ENCODE measurements at regions not wholly inside any gene's neighbourhood (a gene's known extent, or its start where the extent isn't known, plus 50 kb on each side); places are given as distances from the start of the nearest gene placed in this dataset.

DNA sequence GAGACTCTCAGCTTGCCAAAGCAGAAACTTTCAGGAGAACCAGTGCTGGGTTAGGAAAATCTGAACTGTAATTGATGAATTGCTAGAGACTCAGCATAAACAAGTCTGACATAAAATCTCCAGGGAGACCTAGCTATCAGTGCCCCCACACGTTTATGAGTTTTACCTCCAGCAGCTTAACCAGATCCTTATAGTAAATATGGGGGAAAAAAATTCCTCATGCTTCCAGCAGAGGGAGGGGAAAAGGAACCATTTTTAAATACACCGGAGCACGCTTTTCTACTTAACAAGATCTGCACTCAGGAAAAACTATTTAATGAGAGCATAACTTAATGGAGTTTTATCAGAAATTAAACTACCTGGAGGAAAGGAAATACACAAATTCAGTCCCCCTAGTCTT lies 1040.7 kb upstream of the INTU start:
- in situ Hi-C loops (cut with HindIII; ENCODE audit: low pct_unique_long_range_greater_than_20kb, low sequenced_read_pairs) = no loop called here
- peak in 1 of 2 experiments; percentile 27 for DNase-seq (ENCODE audit: low read depth in 1 of 2, low spot score in 1 of 2)
- no peak for TF ChIP-seq JUND (IDR thresholded peaks at IDR 0.05; ENCODE audit: low read depth)

GRCh38 chr4:126593626-126594025 lies 1039.1 kb upstream of the INTU start:
- DNase-seq (ENCODE audit: low read depth in 1 of 2, low spot score in 1 of 2) = no peak
- no peak for TF ChIP-seq JUND (IDR thresholded peaks at IDR 0.05; ENCODE audit: low read depth)
- in situ Hi-C loops (cut with HindIII; ENCODE audit: low pct_unique_long_range_greater_than_20kb, low sequenced_read_pairs) = no loop called here

DNA sequence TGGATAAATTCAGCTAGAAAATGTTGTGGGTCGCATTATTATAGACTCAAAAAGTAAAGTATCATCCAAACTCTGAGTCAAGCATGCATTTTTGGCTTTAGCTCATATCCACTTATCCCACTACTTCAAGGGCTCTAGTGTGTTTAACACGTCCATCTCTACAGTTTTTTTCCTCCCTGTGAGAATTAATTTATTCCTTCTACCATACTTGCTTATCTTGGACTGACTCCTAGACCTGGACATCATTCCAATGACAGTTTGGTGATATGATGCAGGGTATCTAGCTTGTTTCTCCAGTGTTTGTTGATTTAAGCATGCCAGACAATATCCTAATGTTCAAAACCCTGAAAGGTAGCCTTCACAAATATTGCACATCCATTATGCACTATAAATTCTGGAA lies 1037.1 kb upstream of the INTU start:
- TF ChIP-seq JUND (IDR thresholded peaks at IDR 0.05; ENCODE audit: low read depth) = no peak
- in situ Hi-C loops (cut with HindIII; ENCODE audit: low pct_unique_long_range_greater_than_20kb, low sequenced_read_pairs) = no loop called here
- no peak for DNase-seq (ENCODE audit: low read depth in 1 of 2, low spot score in 1 of 2)

DNA sequence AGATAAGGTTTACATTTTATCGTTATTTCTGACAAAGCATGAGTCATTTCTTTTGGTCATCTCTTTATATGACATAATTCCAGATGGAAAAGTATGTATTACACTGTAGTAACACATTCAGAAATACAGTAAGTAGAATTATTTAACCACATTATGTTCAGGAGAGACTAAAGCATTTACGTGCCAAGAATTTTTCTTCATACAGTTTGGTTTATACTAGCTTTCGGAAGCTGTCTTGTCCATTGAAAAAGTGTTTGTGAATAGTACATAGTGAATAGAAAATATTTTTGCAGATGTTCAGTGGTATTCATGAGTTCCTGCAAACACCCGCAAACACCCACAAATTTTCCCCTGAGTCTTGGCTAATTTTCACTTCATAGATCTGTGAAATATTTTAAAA lies 1033.0 kb upstream of the INTU start:
- DNase-seq (ENCODE audit: low read depth in 1 of 2, low spot score in 1 of 2) = no peak
- in situ Hi-C loops (cut with HindIII; ENCODE audit: low pct_unique_long_range_greater_than_20kb, low sequenced_read_pairs) = no loop called here
- no peak for TF ChIP-seq JUND (IDR thresholded peaks at IDR 0.05; ENCODE audit: low read depth)

DNA sequence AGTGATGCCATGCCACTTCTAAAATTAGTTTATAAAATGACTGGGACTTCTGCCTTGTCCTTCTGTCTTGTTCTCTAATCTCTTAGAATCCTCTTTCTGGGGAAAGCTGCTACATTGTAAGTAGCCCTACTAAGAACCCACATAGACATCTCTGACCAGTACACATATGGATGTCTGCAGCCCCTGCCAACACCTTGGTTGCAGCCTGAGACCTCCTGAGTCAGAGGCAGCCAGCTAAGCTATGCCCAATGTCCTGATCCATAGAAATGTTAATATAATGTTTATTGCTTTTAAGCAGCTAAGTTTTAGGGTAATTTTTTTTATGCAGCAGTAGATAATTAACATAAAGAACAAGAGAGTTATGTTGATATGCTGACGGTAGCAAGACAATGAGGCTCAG lies 1029.5 kb upstream of the INTU start:
- in situ Hi-C loops (cut with HindIII; ENCODE audit: low pct_unique_long_range_greater_than_20kb, low sequenced_read_pairs) = no loop called here

DNA sequence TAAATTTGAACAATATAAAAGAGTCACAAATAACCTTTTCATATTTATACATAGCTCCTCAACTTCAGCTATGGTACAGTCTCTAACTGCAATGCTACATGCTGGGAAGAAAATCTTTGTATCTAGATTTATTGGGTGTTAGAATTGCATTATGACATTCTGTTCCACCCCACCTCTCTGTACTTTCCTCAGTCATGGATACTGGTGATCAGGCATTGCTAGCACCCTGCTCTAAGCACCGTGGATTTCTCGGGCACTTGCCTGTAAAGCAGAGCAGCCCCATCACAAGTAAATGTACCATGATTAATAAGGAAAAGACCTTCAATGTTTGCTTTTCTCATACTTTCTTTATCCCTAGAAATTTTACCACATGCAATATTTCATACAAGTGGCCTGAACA lies 1028.9 kb upstream of the INTU start:
- in situ Hi-C loops (cut with HindIII; ENCODE audit: low pct_unique_long_range_greater_than_20kb, low sequenced_read_pairs) = no loop called here
- no peak for DNase-seq (ENCODE audit: low read depth in 1 of 2, low spot score in 1 of 2)
- TF ChIP-seq JUND (IDR thresholded peaks at IDR 0.05; ENCODE audit: low read depth) = no peak

More for the DNA sequence above, 1029.5 kb upstream of the INTU start:
- DNase-seq (ENCODE audit: low read depth in 1 of 2, low spot score in 1 of 2) = no peak
- TF ChIP-seq JUND (IDR thresholded peaks at IDR 0.05; ENCODE audit: low read depth) = no peak

- DNase-seq (ENCODE audit: low read depth in 1 of 2, low spot score in 1 of 2) = peak; percentile 12 to 62
- no peak for TF ChIP-seq JUND (IDR thresholded peaks at IDR 0.05; ENCODE audit: low read depth)
- in situ Hi-C loops (cut with HindIII; ENCODE audit: low pct_unique_long_range_greater_than_20kb, low sequenced_read_pairs) = no loop called here
These were observed 1028.4 kb upstream of the INTU start for GRCh38 chr4:126604268-126604867.

- DNase-seq (ENCODE audit: low read depth in 1 of 2, low spot score in 1 of 2) = no peak
- TF ChIP-seq JUND (IDR thresholded peaks at IDR 0.05; ENCODE audit: low read depth) = no peak
- in situ Hi-C loops (cut with HindIII; ENCODE audit: low pct_unique_long_range_greater_than_20kb, low sequenced_read_pairs) = no loop called here
These were observed 1021.8 kb upstream of the INTU start for GRCh38 chr4:126610933-126611332.

DNA sequence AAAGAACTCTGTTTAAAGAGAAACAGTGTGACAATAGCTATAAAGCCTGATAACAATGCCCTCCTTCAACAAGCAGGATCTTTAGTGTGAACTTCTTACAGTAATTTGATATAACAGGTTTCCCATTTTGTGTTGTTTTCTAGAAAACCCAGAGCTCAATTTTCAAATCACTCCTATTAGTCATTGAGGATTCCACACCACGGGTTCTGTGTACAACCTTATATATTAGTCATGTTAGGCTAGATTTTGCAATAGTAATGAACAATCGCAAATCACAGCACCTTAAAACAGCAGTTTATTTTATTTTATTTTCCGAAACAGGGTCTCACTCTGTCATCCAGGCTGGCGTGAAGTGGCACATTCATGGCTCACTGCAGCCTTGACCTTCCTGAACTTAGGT lies 1020.9 kb upstream of the INTU start:
- TF ChIP-seq JUND (IDR thresholded peaks at IDR 0.05; ENCODE audit: low read depth) = no peak
- in situ Hi-C loops (cut with HindIII; ENCODE audit: low pct_unique_long_range_greater_than_20kb, low sequenced_read_pairs) = no loop called here
- DNase-seq (ENCODE audit: low read depth in 1 of 2, low spot score in 1 of 2) = no peak

DNA sequence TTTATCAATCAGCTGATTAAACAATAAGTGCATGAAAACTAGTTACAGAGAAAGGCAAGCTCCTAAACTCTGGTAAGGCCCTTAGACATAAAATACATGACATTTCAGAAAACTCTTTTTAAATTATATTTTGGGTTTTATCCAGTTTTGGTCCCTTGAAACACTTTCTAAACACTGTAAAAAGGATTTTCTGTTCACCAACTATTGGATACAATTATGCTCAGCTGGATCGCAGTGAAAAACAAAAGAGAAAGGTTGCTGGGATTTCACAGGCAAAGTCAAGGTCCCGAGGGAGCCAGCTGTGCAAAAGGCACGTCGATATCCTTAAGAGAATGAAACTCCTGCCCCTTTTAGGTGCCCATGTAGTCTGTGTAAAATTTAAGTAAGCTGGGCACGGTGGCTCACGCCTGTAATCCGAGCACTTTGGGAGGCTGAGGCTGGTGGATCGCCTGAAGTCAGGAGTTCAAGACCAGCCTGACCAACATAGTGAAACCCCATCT lies 1018.4 kb upstream of the INTU start:
- DNase-seq (ENCODE audit: low read depth in 1 of 2, low spot score in 1 of 2) = no peak
- in situ Hi-C loops (cut with HindIII; ENCODE audit: low pct_unique_long_range_greater_than_20kb, low sequenced_read_pairs) = no loop called here
- TF ChIP-seq JUND (IDR thresholded peaks at IDR 0.05; ENCODE audit: low read depth) = no peak

DNA sequence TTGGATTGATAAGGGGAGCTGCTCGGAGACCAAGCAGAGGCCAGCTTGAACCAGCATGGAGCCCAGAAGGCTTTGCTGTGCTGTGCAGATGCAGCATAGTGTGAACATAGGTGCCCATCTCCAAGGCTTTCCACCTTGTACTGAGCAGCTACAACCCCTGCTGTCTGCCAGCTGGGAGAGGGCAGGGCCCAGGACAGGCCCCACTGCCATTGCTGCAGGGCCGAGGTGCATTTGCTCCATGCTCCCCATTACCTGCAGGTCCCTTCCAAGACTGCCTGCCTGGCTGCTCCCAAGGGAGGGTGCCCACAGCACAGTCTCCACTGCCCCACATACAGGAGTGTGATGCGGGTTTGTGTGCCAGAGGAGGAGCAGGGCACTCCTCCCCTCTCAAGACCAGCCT lies 1016.0 kb upstream of the INTU start:
- no peak for TF ChIP-seq JUND (IDR thresholded peaks at IDR 0.05; ENCODE audit: low read depth)
- no peak for DNase-seq (ENCODE audit: low read depth in 1 of 2, low spot score in 1 of 2)
- in situ Hi-C loops (cut with HindIII; ENCODE audit: low pct_unique_long_range_greater_than_20kb, low sequenced_read_pairs) = no loop called here

DNA sequence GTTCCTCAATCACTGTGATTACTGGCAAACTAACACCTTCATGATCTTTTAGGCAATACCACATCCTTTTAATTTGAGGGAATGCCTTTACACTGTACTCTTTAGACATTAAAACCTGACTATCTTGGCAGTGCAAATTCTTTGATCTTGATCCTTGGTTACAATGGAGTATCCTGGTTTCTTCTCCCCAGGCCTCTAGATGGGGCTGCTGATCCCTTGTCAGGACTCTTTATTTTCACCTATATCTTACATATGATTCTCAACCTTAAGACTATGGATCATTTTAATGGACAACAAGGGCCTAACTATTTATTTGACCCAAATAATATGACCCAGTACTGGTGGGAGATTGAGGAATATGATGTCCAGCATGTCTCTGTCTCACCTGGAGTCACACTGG lies 1005.5 kb upstream of the INTU start:
- peak; percentile 3 to 48 for DNase-seq (ENCODE audit: low read depth in 1 of 2, low spot score in 1 of 2)
- in situ Hi-C loops (cut with HindIII; ENCODE audit: low pct_unique_long_range_greater_than_20kb, low sequenced_read_pairs) = no loop called here
- TF ChIP-seq JUND (IDR thresholded peaks at IDR 0.05; ENCODE audit: low read depth) = no peak

GRCh38 chr4:126628933-126629332 lies 1003.8 kb upstream of the INTU start:
- in situ Hi-C loops (cut with HindIII; ENCODE audit: low pct_unique_long_range_greater_than_20kb, low sequenced_read_pairs) = no loop called here
- no peak for DNase-seq (ENCODE audit: low read depth in 1 of 2, low spot score in 1 of 2)
- no peak for TF ChIP-seq JUND (IDR thresholded peaks at IDR 0.05; ENCODE audit: low read depth)

GRCh38 chr4:126630230-126630629 lies 1002.5 kb upstream of the INTU start:
- in situ Hi-C loops (cut with HindIII; ENCODE audit: low pct_unique_long_range_greater_than_20kb, low sequenced_read_pairs) = no loop called here
- TF ChIP-seq JUND (IDR thresholded peaks at IDR 0.05; ENCODE audit: low read depth) = no peak
- no peak for DNase-seq (ENCODE audit: low read depth in 1 of 2, low spot score in 1 of 2)
